ENCODE measurements at regions not wholly inside any gene's neighbourhood (a gene's known extent, or its start where the extent isn't known, plus 50 kb on each side); places are given as distances from the start of the nearest gene placed in this dataset.

GRCh38 chr9:116015855-116016254 lies 137.7 kb upstream of the PAPPA start:
- DNase-seq, result no peak

- DNase-seq, result no peak
Observed at GRCh38 chr9:116020146-116020545, 133.4 kb upstream of the PAPPA start.

- DNase-seq, result no peak
Observed at GRCh38 chr9:116020801-116021200, 132.8 kb upstream of the PAPPA start.

DNA sequence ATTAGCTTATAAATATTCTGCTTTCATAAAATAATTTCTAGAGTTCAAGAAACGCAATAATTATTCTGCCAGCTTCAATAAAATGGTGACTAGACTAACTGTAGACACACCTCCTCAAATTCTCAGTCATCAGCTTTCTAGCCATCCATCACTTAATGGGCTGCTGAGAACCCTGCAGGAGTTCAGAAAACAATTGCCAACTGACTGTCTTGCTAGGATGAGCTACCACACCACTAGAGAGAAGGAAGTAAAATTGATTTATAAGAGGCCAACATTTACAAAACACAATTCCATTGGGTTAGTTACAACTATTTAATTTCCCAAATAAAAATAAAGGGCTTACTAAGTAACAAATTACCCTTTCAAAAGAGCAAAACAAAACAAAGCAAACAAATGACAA lies 126.5 kb upstream of the PAPPA start:
- DNase-seq, result no peak

DNA sequence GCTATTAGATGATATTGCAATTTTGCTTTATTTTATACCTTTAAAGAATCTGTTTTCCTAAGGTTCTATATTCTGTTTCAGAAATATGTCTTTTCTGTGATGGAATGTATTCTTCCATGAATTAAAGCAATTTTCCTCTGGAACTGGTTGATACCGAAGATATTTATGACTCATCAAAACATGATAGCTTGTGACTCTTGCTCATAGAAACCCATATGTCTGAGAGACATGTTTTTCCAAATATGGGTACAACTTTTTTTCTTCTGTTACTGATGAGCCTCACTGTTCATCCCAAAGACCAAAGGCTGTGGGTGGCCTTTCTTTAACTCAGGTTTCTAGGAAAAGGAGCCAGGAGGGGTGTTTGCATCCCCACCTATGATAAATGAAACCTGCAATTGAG lies 126.1 kb upstream of the PAPPA start:
- DNase-seq, result no peak

DNA sequence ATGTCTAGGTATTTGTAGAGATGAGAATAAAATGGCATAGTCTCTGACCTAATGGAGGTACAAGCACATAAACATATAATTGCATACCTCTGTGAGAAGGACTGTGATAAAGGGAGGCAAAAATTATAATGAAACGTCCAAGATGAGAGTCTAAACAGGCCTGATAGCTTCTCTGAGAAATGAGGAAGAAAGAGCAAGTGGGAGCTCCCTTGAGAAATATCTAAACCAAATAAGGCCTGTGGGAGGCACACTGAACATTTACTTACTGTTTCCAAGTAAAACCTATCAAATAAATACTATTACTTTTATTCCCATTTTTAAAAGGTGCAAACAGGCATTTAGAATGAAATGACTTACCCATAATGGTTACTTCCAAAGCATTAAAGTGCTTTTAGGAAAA lies 125.6 kb upstream of the PAPPA start:
- no peak for DNase-seq

DNA sequence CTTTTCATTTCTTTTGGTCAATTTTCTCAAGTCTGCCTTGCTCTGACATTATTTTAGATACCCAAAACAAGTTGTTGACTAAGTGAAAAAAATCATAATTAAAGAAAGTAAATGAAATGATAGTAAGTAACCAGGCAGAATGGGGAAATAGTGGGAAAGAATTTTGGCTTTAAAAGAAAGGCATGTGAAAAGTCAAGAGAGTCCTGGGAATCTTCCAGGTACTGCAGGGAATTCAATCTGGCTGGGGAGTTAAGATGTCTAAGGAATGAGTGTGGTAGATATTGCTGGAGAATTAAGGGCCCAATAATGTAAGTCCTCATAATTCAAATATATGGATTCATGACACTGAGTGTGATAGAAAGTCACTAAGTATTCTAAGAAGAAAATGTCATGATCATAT lies 123.1 kb upstream of the PAPPA start:
- no peak for DNase-seq

GRCh38 chr9:116032683-116033440 lies 120.7 kb upstream of the PAPPA start:
- no peak for DNase-seq

DNA sequence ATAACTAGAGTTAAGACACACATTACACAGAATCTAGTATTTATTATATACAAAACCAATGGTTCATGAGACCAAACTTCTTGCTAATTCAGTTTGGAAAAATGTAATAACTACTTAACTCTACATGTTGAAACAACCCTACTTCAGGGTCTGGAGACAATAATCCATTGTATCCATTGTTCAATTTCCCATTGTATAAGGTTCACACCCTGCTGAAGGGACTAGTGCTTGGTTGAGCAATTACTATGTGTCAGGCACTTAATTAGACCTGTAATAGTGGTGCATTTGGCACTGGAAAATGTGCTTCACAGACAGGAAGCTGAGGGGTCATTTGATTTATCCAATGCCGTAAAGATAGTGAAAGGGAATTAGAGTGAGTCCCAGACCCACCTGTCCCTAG lies 114.3 kb upstream of the PAPPA start:
- DNase-seq, result no peak

DNA sequence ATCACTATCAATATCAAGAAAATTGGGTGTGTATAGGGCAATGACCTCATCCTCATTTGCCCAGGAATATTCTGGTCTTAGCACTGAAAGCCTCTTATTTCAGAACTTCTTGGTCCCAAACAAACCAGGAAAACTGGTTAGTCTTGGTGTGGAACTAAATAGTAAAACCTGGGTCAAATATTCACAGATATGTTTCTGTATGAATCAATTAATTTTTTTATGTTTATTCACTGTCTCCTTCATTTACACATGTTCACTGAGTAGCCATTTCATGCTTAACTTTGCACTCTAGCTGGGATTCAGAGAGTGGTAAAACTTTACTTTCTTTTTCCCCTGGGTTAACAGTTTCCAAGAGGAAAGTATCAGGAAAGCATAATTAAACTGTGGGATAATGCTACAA lies 113.7 kb upstream of the PAPPA start:
- DNase-seq, result no peak

DNA sequence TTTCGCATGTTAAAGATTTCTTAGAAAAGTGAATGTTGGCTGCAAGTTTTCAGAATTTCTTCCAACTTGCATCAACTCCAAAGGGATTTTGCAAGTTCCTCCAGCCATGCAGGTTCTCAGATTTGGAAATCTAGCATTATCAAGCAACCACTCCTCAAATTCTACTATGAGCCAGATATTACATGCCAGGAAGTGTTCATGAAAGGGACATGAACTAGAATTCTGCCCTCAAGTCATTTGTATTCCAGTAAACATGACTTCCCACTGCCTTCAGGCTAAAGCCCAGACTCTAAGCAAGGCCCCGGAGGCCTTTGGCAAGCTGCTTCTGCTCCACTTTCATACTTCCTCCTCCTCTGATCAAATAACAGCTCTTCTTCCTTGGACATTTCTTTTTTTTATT lies 111.3 kb upstream of the PAPPA start:
- no peak for DNase-seq

GRCh38 chr9:116045083-116045482 lies 108.5 kb upstream of the PAPPA start:
- DNase-seq, result no peak

DNA sequence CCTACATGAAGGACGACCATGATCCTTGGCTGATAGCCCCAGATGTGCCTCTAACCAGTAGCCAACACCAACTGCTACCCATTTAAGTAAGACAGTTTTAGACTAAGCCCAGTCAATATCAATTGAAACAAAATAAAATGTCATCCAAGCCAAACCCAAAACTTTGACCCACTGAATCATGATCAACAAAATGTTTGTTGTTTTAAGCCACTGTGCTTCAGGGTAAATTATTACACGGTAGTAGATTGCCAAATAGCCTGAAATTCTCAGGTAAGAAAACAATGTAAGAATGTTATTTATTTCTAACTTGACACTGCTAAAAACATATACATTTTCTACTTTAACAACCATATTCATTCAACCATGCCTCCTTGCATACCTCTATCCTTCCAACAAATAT lies 105.5 kb upstream of the PAPPA start:
- DNase-seq, result no peak

- no peak for DNase-seq
Observed at GRCh38 chr9:116049456-116049855, 104.1 kb upstream of the PAPPA start.

GRCh38 chr9:116051528-116051927 lies 102.1 kb upstream of the PAPPA start:
- DNase-seq, result no peak

GRCh38 chr9:116055536-116055935 lies 98.1 kb upstream of the PAPPA start:
- DNase-seq, result no peak

DNA sequence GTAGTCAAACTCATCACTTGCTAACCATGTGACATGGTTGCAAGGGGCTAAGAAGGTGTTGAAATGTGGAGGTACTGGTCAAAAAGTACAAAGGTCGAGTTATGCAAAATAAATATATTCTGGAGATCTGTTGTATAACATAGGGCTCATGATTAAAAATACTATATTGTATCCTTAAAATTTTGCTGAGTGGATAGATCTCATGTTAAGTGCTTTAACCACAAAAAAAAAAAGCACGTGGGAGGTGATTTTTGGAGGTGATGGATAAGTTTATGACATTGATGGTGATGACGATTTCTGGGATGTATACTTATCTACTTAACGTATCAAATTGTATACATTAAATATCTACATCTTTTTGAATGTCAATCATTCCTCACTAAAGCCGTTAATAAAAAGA lies 96.2 kb upstream of the PAPPA start:
- DNase-seq, result no peak

GRCh38 chr9:116058421-116058820 lies 95.2 kb upstream of the PAPPA start:
- no peak for DNase-seq

DNA sequence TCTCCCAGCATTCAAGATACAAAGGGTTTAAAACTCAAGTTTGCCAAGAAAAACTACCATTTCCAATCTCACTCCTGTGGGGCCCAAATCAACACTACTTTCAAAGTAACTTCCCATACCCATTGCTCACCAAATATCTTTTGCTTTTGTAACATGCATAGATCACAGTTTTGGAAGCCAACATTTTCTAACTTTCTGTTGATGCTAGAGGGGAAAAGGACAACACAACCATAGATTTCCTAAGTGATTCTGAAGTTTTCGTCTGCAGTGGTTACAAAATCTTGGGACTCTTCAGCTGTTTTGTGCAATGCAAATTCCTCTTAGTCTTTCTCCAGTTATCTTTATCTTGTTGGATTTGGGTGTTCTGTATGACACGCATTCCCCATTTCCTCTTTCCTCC lies 94.1 kb upstream of the PAPPA start:
- DNase-seq, result no peak

DNA sequence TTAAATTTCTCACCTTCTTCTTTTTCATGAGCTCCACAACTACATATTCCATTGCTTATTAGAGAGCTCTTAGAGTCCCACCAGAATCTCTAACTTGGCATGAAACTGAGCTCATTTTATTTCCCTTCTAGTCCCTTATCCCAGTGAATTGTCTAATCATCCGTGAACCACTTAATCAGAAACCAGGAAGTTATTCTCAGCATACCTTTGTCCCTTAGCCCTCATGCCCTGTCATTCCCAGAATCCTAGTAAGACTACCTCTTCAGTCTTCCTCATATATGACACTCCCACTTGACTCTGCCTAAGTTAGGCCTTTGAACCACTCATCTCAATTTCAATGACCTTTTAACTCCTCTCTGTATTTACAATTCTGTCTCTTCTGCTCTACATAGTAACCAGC lies 93.0 kb upstream of the PAPPA start:
- no peak for DNase-seq

GRCh38 chr9:116061546-116062205 lies 91.9 kb upstream of the PAPPA start:
- no peak for DNase-seq

DNA sequence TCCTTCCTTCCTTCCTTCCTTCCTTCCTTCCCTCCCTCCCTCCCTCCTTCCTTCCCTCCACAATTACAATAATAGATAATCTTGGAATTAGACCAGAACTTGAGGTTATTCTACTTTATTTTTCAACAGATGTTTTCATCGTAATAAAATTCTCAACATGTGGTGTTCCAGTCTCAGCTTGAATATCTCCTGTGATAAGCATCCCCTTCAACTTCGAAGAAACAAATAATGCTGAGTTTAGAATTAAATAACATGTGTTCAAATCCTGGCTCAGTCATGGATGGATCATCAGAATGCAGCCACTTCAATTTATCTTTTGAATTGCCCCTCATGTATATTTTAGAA lies 91.4 kb upstream of the PAPPA start:
- DNase-seq, result no peak

GRCh38 chr9:116064970-116065369 lies 88.6 kb upstream of the PAPPA start:
- DNase-seq, result no peak

- DNase-seq, result no peak
Observed at GRCh38 chr9:116066221-116066620, 87.4 kb upstream of the PAPPA start.

- DNase-seq, result no peak
Observed at GRCh38 chr9:116067566-116067965, 86.0 kb upstream of the PAPPA start.
